CD14-positive monocyte (primary cell): ENCODE measurements at regions not wholly inside any gene's neighbourhood (a gene's known extent, or its start where the extent isn't known, plus 50 kb on each side); places are given as distances from the start of the nearest gene placed in this dataset.

Experiments used
- DNase-seq, 3 donors: peaks; one replicate each; pipeline ENCODE4 v3.0.0-alpha.2; 2011 to 2022
- H2AFZ ChIP-seq: 2 replicates; pipeline ENCODE4 v1.6.0; 2012; ENCODE audit warnings: mild to moderate bottlenecking, low read depth, low read length, inconsistent platforms; ENCODE audit not compliant: insufficient read depth, poor library complexity, severe bottlenecking
- H3K27ac ChIP-seq, 2 donors: 1 replicate in 1 of 2; 2 replicates in 1 of 2; pipeline ENCODE4 v1.5.1; 2012 to 2013; ENCODE audit warnings: low read length in 2 of 2, control low read depth in 1 of 2, inconsistent platforms in 1 of 2, low read depth in 1 of 2, mild to moderate bottlenecking in 1 of 2
- H3K27me3 ChIP-seq, 2 donors: one replicate each; pipeline versions ENCODE4 v1.6.0 to v1.6.1; 2011 to 2013; ENCODE audit warnings: low read length in 2 of 2; ENCODE audit not compliant: control insufficient read depth in 2 of 2, insufficient read depth in 2 of 2
- H3K36me3 ChIP-seq, 2 donors: replicated peaks in 1 of 2; 1 replicate in 1 of 2; 2 replicates in 1 of 2; pipeline versions ENCODE4 v1.5.1 to v1.6.1; 2012 to 2013; ENCODE audit warnings: low read length in 2 of 2, control low read depth in 1 of 2, inconsistent platforms in 1 of 2, mild to moderate bottlenecking in 1 of 2; ENCODE audit not compliant: insufficient read depth in 2 of 2, control insufficient read depth in 1 of 2
- H3K4me1 ChIP-seq, 2 donors: 1 replicate in 1 of 2; 2 replicates in 1 of 2; pipeline versions ENCODE4 v1.5.1 to v1.6.1; 2012 to 2013; ENCODE audit warnings: low read length in 2 of 2, control low read depth in 1 of 2, inconsistent platforms in 1 of 2, mild to moderate bottlenecking in 1 of 2, moderate library complexity in 1 of 2; ENCODE audit not compliant: insufficient read depth in 2 of 2, control insufficient read depth in 1 of 2
- H3K4me2 ChIP-seq: replicated peaks from 2 replicates; pipeline ENCODE3; 2012; ENCODE audit warnings: low read length, moderate library complexity, mild to moderate bottlenecking; ENCODE audit not compliant: poor library complexity, severe bottlenecking; ENCODE audit errors: extremely low read depth
- H3K4me3 ChIP-seq, 3 experiments: fragments of 200-600 bp in 1 of 3; sonication (generic) in 1 of 3; replicated peaks in 1 of 3; 1 replicate in 2 of 3; 2 replicates in 1 of 3; pipeline ENCODE4 v1.5.1; 2011 to 2013; ENCODE audit warnings: low read length in 3 of 3, mild to moderate bottlenecking in 3 of 3, control low read depth in 2 of 3, low read depth in 2 of 3, inconsistent platforms in 1 of 3, moderate library complexity in 1 of 3
- H3K79me2 ChIP-seq: 2 replicates; pipeline ENCODE4 v1.6.0; 2012; ENCODE audit warnings: mild to moderate bottlenecking, control low read depth, inconsistent platforms, low read length, moderate library complexity; ENCODE audit not compliant: insufficient read depth
- H3K9ac ChIP-seq: 2 replicates; pipeline ENCODE4 v1.6.0; 2017; ENCODE audit warnings: low read length, mild to moderate bottlenecking; ENCODE audit not compliant: insufficient read depth, poor library complexity, severe bottlenecking
- H3K9me3 ChIP-seq, 2 donors: replicated peaks in 1 of 2; 1 replicate in 1 of 2; 2 replicates in 1 of 2; pipeline versions ENCODE4 v1.5.1 to v1.6.1; 2012 to 2013; ENCODE audit warnings: low read length in 2 of 2, control low read depth in 1 of 2; ENCODE audit not compliant: control insufficient read depth in 1 of 2, insufficient read depth in 1 of 2
- H4K20me1 ChIP-seq: 2 replicates; pipeline ENCODE4 v1.6.0; 2012; ENCODE audit warnings: mild to moderate bottlenecking, low read length, control low read depth, moderate library complexity; ENCODE audit not compliant: insufficient read depth
- H3K27ac Mint-ChIP-seq, 7 donors: one replicate each; pipeline ENCODE4 v1.8.0; 2020; ENCODE audit warnings: mild to moderate bottlenecking in 7 of 7, mixed read lengths in 7 of 7, moderate library complexity in 6 of 7, inconsistent platforms in 2 of 7
- H3K27me3 Mint-ChIP-seq, 3 donors: one replicate each; pipeline ENCODE4 v1.8.0; 2021 to 2022; ENCODE audit warnings: low read depth in 3 of 3, mild to moderate bottlenecking in 3 of 3, mixed read lengths in 3 of 3, moderate library complexity in 3 of 3, inconsistent platforms in 1 of 3
- H3K36me3 Mint-ChIP-seq, 2 donors: one replicate each; pipeline ENCODE4 v1.8.0; 2020; ENCODE audit warnings: mixed read lengths in 2 of 2, inconsistent platforms in 1 of 2, mild to moderate bottlenecking in 1 of 2
- H3K4me1 Mint-ChIP-seq: one replicate; pipeline ENCODE4 v1.8.0; 2020; ENCODE audit warnings: mild to moderate bottlenecking, mixed read lengths
- H3K4me3 Mint-ChIP-seq, 2 donors: one replicate each; pipeline ENCODE4 v1.8.0; 2020; ENCODE audit warnings: mild to moderate bottlenecking in 2 of 2, mixed read lengths in 2 of 2, moderate library complexity in 1 of 2
- H3K9me3 Mint-ChIP-seq, 7 donors: one replicate each; pipeline ENCODE4 v1.8.0; 2020 to 2022; ENCODE audit warnings: mixed read lengths in 7 of 7, mild to moderate bottlenecking in 6 of 7, moderate library complexity in 6 of 7, inconsistent platforms in 2 of 7
- CTCF ChIP-seq: fragments of 200-600 bp; IDR thresholded peaks from one replicate; pipeline ENCODE4 v1.8.0; 2022; ENCODE audit warnings: antibody characterized with exemption, mild to moderate bottlenecking
- WGBS: methylation state at CpG from one replicate; pipeline ENCODE4 v1.1.5; 2013; ENCODE audit warnings: missing lambda C conversion rate; ENCODE audit not compliant: insufficient coverage; 5-methylcytosine and 5-hydroxymethylcytosine counted together
- intact Hi-C, 2 donors: fragments of 100-400 bp; cut with micrococcal nuclease; formaldehyde crosslinking; loops; one replicate each; pipeline versions ENCODE4 v1.15.0 to v1.15.1; 2023

- no peak overlapping the region for H2AFZ ChIP-seq
Observed at GRCh38 chr4:28966982-28967381, 1753.2 kb upstream of the PCDH7 start.

GRCh38 chr4:28973587-28974350 lies 1746.4 kb upstream of the PCDH7 start:
- Histone ChIP-seq H3K4me3 (no peak overlapping the region), H4K20me1 (no peaks in the 10 kb centered on the region), H3K4me2 (no peak overlapping the region), H3K79me2 (no peaks in the 10 kb centered on the region), H3K9me3 (no peaks in the 10 kb centered on the region), H3K36me3 (no peaks in the 10 kb centered on the region), H3K27me3 (no peaks in the 10 kb centered on the region), H3K9ac (no peak overlapping the region), H3K4me1 (no peaks in the 10 kb centered on the region), H2AFZ (no peak overlapping the region), H3K27ac (no peak overlapping the region)
- Mint-ChIP-seq H3K36me3 (no peaks in the 10 kb centered on the region), H3K4me3 (no peak overlapping the region), H3K4me1 (no peaks in the 10 kb centered on the region), H3K27me3 (no peaks in the 10 kb centered on the region), H3K9me3 (peaks cover 0 to 2% (median 0%) of the 10 kb centered on the region in 7 donors), H3K27ac (peak overlapping the region in 1 of 7 donors; percentile 48)
- DNase-seq: no peak
- 86% methylated on average over 1 of the region's 3 CpGs for WGBS
- TF ChIP-seq CTCF: no peak
- intact Hi-C loops: no loop called here

More at GRCh38 chr4:28966982-28967381, 1753.2 kb upstream of the PCDH7 start:
- WGBS: 40% methylated on average over 1 of the region's 4 CpGs
- H3K9me3 ChIP-seq: no peaks in the 10 kb centered on the region
- H3K79me2 ChIP-seq: no peaks in the 10 kb centered on the region
- H3K4me3 ChIP-seq: no peak overlapping the region
- Mint-ChIP-seq H3K9me3 (no peaks in the 10 kb centered on the region), H3K27ac (no peak overlapping the region), H3K4me3 (no peak overlapping the region), H3K27me3 (no peaks in the 10 kb centered on the region), H3K36me3 (no peaks in the 10 kb centered on the region), H3K4me1 (no peaks in the 10 kb centered on the region)
- TF ChIP-seq CTCF: no peak
- H3K9ac ChIP-seq: no peak overlapping the region
- DNase-seq: no peak
- H3K27ac ChIP-seq: no peak overlapping the region
- no peak overlapping the region for H3K4me2 ChIP-seq
- no peaks in the 10 kb centered on the region for H3K4me1 ChIP-seq
- intact Hi-C loops: no loop called here
- H4K20me1 ChIP-seq: no peaks in the 10 kb centered on the region
- no peaks in the 10 kb centered on the region for H3K27me3 ChIP-seq
- no peaks in the 10 kb centered on the region for H3K36me3 ChIP-seq
